Adrenal gland (tissue), 9 donors: ENCODE measurements at regions not wholly inside any gene's neighbourhood (a gene's known extent, or its start where the extent isn't known, plus 50 kb on each side); places are given as distances from the start of the nearest gene placed in this dataset.
"Not testable (repeated sequence)": the region's sequence is repeated elsewhere in the genome, so short reads cannot be mapped to it uniquely, and the experiment has no call there.

Source experiments
- DNase-seq, 7 donors: peaks; one replicate each; pipeline ENCODE4 v3.0.0-alpha.2; 2019 to 2020
- H3K27ac ChIP-seq, 5 donors: fragments of 200-600 bp; sonication (generic) in 4 of 5; 1 replicate in 3 of 5; 2 replicates in 2 of 5; pipeline versions ENCODE4 v1.5.1 to v1.8.0; 2016 to 2020; ENCODE audit warnings: mild to moderate bottlenecking in 1 of 5
- H3K27me3 ChIP-seq: fragments of 200-600 bp; 2 replicates; pipeline ENCODE4 v1.8.0; 2021
- H3K36me3 ChIP-seq, 2 donors: fragments of 200-600 bp; replicated peaks in 1 of 2; 1 replicate in 1 of 2; 2 replicates in 1 of 2; pipeline versions ENCODE4 v1.5.1 to v1.8.0; 2018 to 2022
- H3K4me1 ChIP-seq, 2 donors: fragments of 200-600 bp; replicated peaks in 1 of 2; 1 replicate in 1 of 2; 2 replicates in 1 of 2; pipeline versions ENCODE4 v1.5.1 to v1.8.0; 2018 to 2021
- H3K4me3 ChIP-seq, 4 donors: fragments of 200-600 bp; sonication (generic) in 3 of 4; one replicate each; pipeline ENCODE4 v1.5.1; 2016 to 2018
- H3K9me3 ChIP-seq, 3 donors: fragments of 200-600 bp; sonication (generic) in 1 of 3; replicated peaks in 1 of 3; 1 replicate in 2 of 3; 2 replicates in 1 of 3; pipeline versions ENCODE4 v1.5.1 to v1.8.0; 2016 to 2021
- POLR2A ChIP-seq, 2 donors: fragments of 450-650 bp; IDR thresholded peaks; one replicate each; pipeline ENCODE4 v1.6.1; 2017; ENCODE audit warnings: antibody characterized with exemption in 2 of 2, mild to moderate bottlenecking in 2 of 2, moderate library complexity in 1 of 2
- WGBS, 4 donors: extraction: QIAGEN DNeasy Blood & Tissue Kit in 2 of 4; methylation state at CpG; one replicate each; pipeline versions ENCODE4 v1.1.5 to v1.1.7; 2013 to 2017; 5-methylcytosine and 5-hydroxymethylcytosine counted together
- intact Hi-C, 2 donors: fragments of 100-400 bp; cut with DNase I; formaldehyde crosslinking; loops; one replicate each; pipeline versions ENCODE4 v1.14.1 to v1.15.0; 2022 to 2023
- TF ChIP-seq, protein P1 (sequence below), 6 experiments: fragments of 450-650 bp in 4 of 6; fragments of 200-600 bp in 2 of 6; sonication (generic) in 1 of 6; IDR thresholded peaks; 1 replicate in 5 of 6; 2 replicates in 1 of 6; pipeline versions ENCODE4 v1.5.1 to v1.8.0; 2016 to 2021; ENCODE audit warnings: antibody characterized with exemption in 6 of 6, mild to moderate bottlenecking in 2 of 6, moderate library complexity in 1 of 6
- donor health status: healthy with polysubstance abuse.
- donor health status: Bipolar disorder and iron deficiency.
- donor health status: DM: yes; HTN: yes; CAD: no.
- donor health status: DM: no; HTN: no; CAD: no.
- donor health status: DM: no; HTN: no; CAD: no.

DNA sequence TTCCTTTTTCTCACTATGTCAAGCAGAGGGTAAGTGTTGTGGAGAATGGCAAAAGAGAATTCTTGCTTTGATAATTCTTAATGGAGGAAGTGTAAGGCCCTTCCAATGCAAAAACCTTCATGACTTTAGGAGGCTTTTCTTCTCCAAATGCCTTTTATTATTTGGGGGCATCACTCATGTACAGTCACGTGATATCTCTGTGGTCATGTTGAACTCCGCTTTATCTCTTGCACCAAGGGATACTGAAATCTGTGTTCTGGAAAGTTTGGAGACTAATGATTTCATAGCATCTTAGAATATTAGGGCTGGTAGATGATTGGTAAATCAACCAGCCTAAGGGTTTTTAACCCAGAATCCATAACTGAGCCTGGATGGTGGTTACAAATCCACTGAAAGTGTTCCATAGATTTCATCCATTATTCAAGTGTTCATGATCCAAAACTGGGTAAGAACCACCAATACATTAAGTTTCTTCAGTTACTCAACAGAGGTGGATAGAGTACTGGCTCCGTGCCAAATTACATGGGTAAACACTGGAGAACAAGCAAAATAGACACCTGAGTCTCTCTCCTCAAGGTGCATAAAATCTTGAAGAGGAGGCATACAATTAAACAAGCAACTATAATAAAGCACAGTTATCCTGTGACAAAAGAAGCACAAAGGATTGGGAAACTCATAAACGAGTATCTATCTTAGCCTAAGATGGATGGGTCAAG, 169.6 kb upstream of the EPHA4 start:
- Histone ChIP-seq H3K4me3 (no peak overlapping the region), H3K36me3 (no peaks in the 10 kb centered on the region), H3K27me3 (no peaks in the 10 kb centered on the region), H3K27ac (no peak overlapping the region), H3K4me1 (no peaks in the 10 kb centered on the region), H3K9me3 (no peaks in the 10 kb centered on the region)
- 61 to 71% (median 70%) methylated on average over 4 of the region's 4 CpGs for WGBS, 4 donors
- intact Hi-C loops: no loop called here
- TF ChIP-seq, protein P1, sequence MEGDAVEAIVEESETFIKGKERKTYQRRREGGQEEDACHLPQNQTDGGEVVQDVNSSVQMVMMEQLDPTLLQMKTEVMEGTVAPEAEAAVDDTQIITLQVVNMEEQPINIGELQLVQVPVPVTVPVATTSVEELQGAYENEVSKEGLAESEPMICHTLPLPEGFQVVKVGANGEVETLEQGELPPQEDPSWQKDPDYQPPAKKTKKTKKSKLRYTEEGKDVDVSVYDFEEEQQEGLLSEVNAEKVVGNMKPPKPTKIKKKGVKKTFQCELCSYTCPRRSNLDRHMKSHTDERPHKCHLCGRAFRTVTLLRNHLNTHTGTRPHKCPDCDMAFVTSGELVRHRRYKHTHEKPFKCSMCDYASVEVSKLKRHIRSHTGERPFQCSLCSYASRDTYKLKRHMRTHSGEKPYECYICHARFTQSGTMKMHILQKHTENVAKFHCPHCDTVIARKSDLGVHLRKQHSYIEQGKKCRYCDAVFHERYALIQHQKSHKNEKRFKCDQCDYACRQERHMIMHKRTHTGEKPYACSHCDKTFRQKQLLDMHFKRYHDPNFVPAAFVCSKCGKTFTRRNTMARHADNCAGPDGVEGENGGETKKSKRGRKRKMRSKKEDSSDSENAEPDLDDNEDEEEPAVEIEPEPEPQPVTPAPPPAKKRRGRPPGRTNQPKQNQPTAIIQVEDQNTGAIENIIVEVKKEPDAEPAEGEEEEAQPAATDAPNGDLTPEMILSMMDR (IDR thresholded peaks at IDR 0.05): no peak
- no peak for TF ChIP-seq POLR2A (IDR thresholded peaks at IDR 0.05)
- no peak for DNase-seq

DNA sequence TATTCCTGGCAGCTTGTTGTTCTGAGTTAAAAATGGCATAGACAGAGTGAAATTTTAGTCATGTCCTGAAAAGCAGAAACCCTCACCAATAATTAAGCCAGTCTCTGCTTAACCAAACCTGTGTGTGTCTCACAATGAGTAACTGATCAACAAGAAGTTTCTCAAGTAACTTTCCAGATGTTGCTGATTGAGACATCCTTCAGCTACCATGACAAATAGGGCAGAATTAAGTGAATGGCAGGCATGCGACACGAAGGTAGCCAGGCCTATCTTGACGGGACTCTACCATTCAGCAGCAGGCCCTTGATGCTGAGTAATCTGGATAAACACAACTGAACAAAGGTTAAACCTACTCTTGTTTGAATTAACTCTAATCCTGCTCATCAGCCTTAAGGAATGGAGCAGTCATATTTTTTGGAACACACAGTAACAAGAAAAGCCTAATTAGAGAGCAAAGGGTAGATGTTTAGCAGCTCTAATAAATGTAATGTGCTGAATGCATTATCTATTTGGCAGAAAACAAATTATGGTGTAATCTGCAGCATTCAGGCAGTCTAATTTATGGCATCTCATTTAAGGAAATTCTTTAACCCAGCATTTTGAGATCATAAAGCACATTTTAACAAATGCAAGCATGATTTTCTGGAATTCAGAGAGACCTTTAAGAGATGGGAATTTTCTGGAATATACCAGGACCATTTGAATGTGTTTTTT, 159.5 kb upstream of the EPHA4 start:
- TF ChIP-seq POLR2A (IDR thresholded peaks at IDR 0.05): no peak
- TF ChIP-seq, protein P1 (IDR thresholded peaks at IDR 0.05): no peak
- H3K27ac ChIP-seq: no peak overlapping the region
- 53 to 67% (median 64%) methylated on average over 3 of the region's 3 CpGs for WGBS, 4 donors
- no peaks in the 10 kb centered on the region for H3K27me3 ChIP-seq
- intact Hi-C loops: no loop called here
- no peaks in the 10 kb centered on the region for H3K4me1 ChIP-seq
- peaks cover 0 to 5% (median 0%) of the 10 kb centered on the region in 3 donors for H3K9me3 ChIP-seq
- H3K4me3 ChIP-seq: no peak overlapping the region
- DNase-seq: no peak
- H3K36me3 ChIP-seq: no peaks in the 10 kb centered on the region

DNA sequence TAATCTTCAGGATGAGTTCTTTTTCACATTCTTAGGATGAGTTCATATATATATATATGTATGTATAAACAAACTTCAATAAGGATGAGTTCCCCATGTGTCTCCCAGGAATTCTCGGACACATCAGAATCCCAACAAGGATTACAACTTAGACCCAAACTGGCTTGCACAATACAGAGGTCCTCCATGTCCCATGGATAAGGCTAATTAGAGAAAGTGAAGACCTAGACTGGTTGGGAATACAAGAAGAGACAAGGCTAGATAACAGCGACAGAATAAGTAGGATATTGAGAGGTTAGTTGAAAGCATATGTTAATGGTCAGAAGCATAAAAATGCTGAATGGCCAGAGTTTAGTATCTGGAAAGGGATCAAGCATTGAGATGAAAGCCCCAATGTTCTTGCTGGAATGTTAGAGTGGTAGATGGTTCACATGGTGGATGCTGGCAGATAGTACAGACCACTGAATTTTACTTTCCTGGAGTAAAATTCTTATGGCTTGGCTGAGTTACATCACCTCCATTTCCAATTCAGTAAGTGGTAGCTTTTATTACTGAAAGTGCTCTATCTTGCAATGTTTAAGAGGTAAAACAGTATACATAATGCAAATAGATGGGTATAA, 154.9 kb upstream of the EPHA4 start:
- DNase-seq: no peak
- Histone ChIP-seq H3K27me3 (no peaks in the 10 kb centered on the region), H3K9me3 (peaks cover 0 to 12% (median 0%) of the 10 kb centered on the region in 3 donors), H3K27ac (no peak overlapping the region), H3K4me3 (no peak overlapping the region), H3K36me3 (no peaks in the 10 kb centered on the region), H3K4me1 (no peaks in the 10 kb centered on the region)
- no peak for TF ChIP-seq POLR2A (IDR thresholded peaks at IDR 0.05)
- TF ChIP-seq, protein P1 (IDR thresholded peaks at IDR 0.05): no peak
- WGBS, 4 donors: 90 to 96% (median 93%) methylated on average over 2 of the region's 2 CpGs
- intact Hi-C loops: no loop called here

DNA sequence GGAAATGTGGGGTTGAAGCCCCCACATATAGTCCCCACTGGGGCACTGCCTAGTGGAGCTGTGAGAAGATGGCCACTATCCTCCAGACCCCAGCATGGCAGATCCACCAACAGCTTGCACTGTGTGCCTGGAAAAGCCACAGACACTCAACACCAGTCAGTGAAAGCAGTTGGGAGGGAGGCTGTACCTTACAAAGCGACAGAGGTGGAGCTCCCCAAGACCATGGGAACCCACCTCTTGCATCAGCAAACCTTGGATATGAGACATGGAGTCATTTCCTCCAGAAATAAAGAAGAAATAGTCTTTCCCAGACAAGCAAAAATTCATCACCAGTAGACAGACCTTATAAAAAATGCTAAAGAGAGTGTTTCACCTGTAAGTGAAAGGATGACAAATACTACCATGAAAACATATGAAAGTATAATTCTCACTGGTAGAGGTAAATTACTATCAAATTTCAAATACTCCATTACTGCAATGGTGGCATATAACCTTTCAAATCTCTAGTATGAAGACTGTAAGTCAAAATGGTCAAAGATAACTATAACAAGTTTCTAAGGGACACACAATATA, 152.6 kb upstream of the EPHA4 start:
- no peak for DNase-seq
- H3K27me3 ChIP-seq: no peaks in the 10 kb centered on the region
- whole genome bisulfite sequencing, 4 donors: 74 to 90% (median 80%) methylated on average over 1 of the region's 1 CpG
- H3K4me1 ChIP-seq: no peaks in the 10 kb centered on the region
- no peaks in the 10 kb centered on the region for H3K36me3 ChIP-seq
- TF ChIP-seq, protein P1 (IDR thresholded peaks at IDR 0.05): no peak
- TF ChIP-seq POLR2A (IDR thresholded peaks at IDR 0.05): no peak
- H3K27ac ChIP-seq: no peak overlapping the region
- intact Hi-C loops: no loop called here
- no peak overlapping the region for H3K4me3 ChIP-seq
- peaks cover 0 to 12% (median 0%) of the 10 kb centered on the region in 3 donors for H3K9me3 ChIP-seq

DNA sequence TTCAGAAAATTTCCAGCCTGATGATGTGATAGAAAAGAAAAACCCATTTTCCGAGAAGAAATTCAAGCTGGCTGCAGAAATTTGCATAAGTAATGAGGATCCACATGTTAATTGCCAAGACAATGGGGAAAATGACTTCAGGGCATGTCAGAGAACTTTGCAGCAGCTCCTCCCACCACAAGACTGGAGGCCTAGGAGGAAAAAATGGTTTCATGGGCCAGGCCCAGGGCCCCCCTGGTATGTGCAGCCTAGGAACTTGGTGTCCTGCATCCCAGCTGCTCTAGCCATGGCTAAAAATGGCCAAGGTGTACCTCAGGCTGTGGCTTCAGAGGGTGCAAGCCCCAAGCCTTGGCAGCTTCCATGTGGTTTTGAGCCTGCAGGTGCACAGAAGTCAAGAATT, 152.0 kb upstream of the EPHA4 start:
- intact Hi-C loops, H3K27ac ChIP-seq, H3K27me3 ChIP-seq, H3K9me3 ChIP-seq, DNase-seq, H3K36me3 ChIP-seq, H3K4me1 ChIP-seq, H3K4me3 ChIP-seq: not testable (repeated sequence)
- WGBS, 4 donors: 84 to 88% (median 88%) methylated on average over 1 of the region's 1 CpG
